ENCODE measurements at regions not wholly inside any gene's neighbourhood (a gene's known extent, or its start where the extent isn't known, plus 50 kb on each side); places are given as distances from the start of the nearest gene placed in this dataset.
A peak's percentile ranks its signal among the peaks of the same experiment; 100 is the strongest.

- peak in 1 of 2 donors; percentile 25 for DNase-seq (ENCODE audit: low read depth in 2 of 2)
- H3K79me2 ChIP-seq (ENCODE audit: control insufficient read depth, insufficient read depth, low read length) = no peaks in the 10 kb centered on the region
- H3K9me3 ChIP-seq (ENCODE audit: control insufficient read depth, insufficient read depth, low read depth, low read length) = no peaks in the 10 kb centered on the region
- no peak overlapping the region for H3K4me3 ChIP-seq (replicated peaks in 1 of 4; ENCODE audit: control extremely low read depth in 1 of 4, insufficient read depth in 1 of 4, low read depth in 3 of 4, low read length in 4 of 4)
- TF ChIP-seq, protein P1, sequence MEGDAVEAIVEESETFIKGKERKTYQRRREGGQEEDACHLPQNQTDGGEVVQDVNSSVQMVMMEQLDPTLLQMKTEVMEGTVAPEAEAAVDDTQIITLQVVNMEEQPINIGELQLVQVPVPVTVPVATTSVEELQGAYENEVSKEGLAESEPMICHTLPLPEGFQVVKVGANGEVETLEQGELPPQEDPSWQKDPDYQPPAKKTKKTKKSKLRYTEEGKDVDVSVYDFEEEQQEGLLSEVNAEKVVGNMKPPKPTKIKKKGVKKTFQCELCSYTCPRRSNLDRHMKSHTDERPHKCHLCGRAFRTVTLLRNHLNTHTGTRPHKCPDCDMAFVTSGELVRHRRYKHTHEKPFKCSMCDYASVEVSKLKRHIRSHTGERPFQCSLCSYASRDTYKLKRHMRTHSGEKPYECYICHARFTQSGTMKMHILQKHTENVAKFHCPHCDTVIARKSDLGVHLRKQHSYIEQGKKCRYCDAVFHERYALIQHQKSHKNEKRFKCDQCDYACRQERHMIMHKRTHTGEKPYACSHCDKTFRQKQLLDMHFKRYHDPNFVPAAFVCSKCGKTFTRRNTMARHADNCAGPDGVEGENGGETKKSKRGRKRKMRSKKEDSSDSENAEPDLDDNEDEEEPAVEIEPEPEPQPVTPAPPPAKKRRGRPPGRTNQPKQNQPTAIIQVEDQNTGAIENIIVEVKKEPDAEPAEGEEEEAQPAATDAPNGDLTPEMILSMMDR (conservative IDR thresholded peaks at IDR 0.05 in 1 of 2, IDR thresholded peaks at IDR 0.05 in 1 of 2; ENCODE audit: low read depth in 1 of 2, low read length in 2 of 2) = no peak
- H3K27me3 ChIP-seq (ENCODE audit: control insufficient read depth, insufficient read depth, low read length) = no peaks in the 10 kb centered on the region
- H3K36me3 ChIP-seq (ENCODE audit: control insufficient read depth, insufficient read depth, low read length) = no peaks in the 10 kb centered on the region
- H4K20me1 ChIP-seq (ENCODE audit: control insufficient read depth, extremely low read depth, insufficient read depth, low read length) = no peaks in the 10 kb centered on the region
- H3K4me1 ChIP-seq (ENCODE audit: control insufficient read depth, extremely low read depth, insufficient read depth, low read length) = no peaks in the 10 kb centered on the region
- no peak overlapping the region for H2AFZ ChIP-seq (ENCODE audit: low read length)
- H3K4me2 ChIP-seq (ENCODE audit: extremely low read depth, insufficient read depth, low read length) = no peak overlapping the region
- H3K27ac ChIP-seq (ENCODE audit: insufficient read depth, low read length) = no peak overlapping the region
- H3K9ac ChIP-seq (ENCODE audit: insufficient read depth, low read length) = no peak overlapping the region
Observed at GRCh38 chr18:33805592-33805991, 227.6 kb downstream of the ASXL3 start.

DNA sequence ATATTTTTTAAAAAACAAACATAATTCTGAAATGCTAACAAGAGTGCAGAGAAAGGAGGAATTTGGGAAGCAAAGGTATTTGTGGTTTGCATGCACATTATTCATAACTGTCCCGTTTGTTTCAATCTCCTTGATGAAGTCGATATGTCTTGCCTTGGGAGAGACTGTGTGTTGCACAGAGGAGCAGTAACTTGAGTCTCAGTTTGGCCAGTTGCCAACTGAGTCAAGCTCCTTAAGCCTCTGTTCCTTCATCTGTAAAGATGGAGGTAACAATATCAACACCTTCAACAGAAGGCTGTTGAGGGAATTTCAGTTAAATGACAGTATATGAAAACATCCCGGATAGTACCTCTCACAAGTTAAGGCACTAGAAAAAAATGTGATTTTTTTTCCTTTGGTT is 226.2 kb downstream of the ASXL3 start:
- Histone ChIP-seq H3K36me3 (ENCODE audit: control insufficient read depth, insufficient read depth, low read length) (no peaks in the 10 kb centered on the region), H3K27me3 (ENCODE audit: control insufficient read depth, insufficient read depth, low read length) (no peaks in the 10 kb centered on the region), H4K20me1 (ENCODE audit: control insufficient read depth, extremely low read depth, insufficient read depth, low read length) (no peaks in the 10 kb centered on the region), H2AFZ (ENCODE audit: low read length) (no peak overlapping the region), H3K79me2 (ENCODE audit: control insufficient read depth, insufficient read depth, low read length) (no peaks in the 10 kb centered on the region), H3K4me3 (replicated peaks in 1 of 4; ENCODE audit: control extremely low read depth in 1 of 4, insufficient read depth in 1 of 4, low read depth in 3 of 4, low read length in 4 of 4) (no peak overlapping the region), H3K9me3 (ENCODE audit: control insufficient read depth, insufficient read depth, low read depth, low read length) (no peaks in the 10 kb centered on the region), H3K27ac (ENCODE audit: insufficient read depth, low read length) (no peak overlapping the region), H3K4me1 (ENCODE audit: control insufficient read depth, extremely low read depth, insufficient read depth, low read length) (no peaks in the 10 kb centered on the region), H3K9ac (ENCODE audit: insufficient read depth, low read length) (no peak overlapping the region), H3K4me2 (ENCODE audit: extremely low read depth, insufficient read depth, low read length) (no peak overlapping the region)
- no peak for TF ChIP-seq EZH2 (IDR thresholded peaks at IDR 0.05; ENCODE audit: low read length, missing control alignments)
- TF ChIP-seq, protein P1 (conservative IDR thresholded peaks at IDR 0.05 in 1 of 2, IDR thresholded peaks at IDR 0.05 in 1 of 2; ENCODE audit: low read depth in 1 of 2, low read length in 2 of 2) = no peak
- peak; percentile 76 to 78 for DNase-seq (ENCODE audit: low read depth in 2 of 2)

DNA sequence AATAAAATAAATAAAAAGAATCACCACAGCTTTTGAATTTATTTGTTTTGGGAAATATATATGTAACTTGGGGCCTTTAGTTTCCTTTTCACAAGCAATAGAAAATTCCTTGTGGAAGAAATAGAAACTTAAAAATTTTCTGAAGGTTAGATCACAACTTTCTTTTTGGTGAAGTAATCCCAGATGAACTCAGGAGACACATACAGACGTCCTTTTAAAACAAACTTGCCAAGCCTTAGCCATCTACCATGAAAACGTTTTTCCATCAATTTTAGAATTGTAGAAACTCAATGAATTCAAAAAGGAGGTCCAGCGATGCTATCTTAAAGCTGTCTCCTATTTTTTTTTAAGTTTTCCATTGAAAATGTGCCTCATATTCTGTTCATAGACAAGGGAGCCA is 225.6 kb downstream of the ASXL3 start:
- Histone ChIP-seq H2AFZ (ENCODE audit: low read length) (no peak overlapping the region), H3K9ac (ENCODE audit: insufficient read depth, low read length) (no peak overlapping the region), H3K9me3 (ENCODE audit: control insufficient read depth, insufficient read depth, low read depth, low read length) (no peaks in the 10 kb centered on the region), H3K4me2 (ENCODE audit: extremely low read depth, insufficient read depth, low read length) (no peak overlapping the region), H4K20me1 (ENCODE audit: control insufficient read depth, extremely low read depth, insufficient read depth, low read length) (no peaks in the 10 kb centered on the region), H3K36me3 (ENCODE audit: control insufficient read depth, insufficient read depth, low read length) (no peaks in the 10 kb centered on the region), H3K27ac (ENCODE audit: insufficient read depth, low read length) (no peak overlapping the region), H3K79me2 (ENCODE audit: control insufficient read depth, insufficient read depth, low read length) (no peaks in the 10 kb centered on the region), H3K4me1 (ENCODE audit: control insufficient read depth, extremely low read depth, insufficient read depth, low read length) (no peaks in the 10 kb centered on the region), H3K27me3 (ENCODE audit: control insufficient read depth, insufficient read depth, low read length) (no peaks in the 10 kb centered on the region), H3K4me3 (replicated peaks in 1 of 4; ENCODE audit: control extremely low read depth in 1 of 4, insufficient read depth in 1 of 4, low read depth in 3 of 4, low read length in 4 of 4) (no peak overlapping the region)
- TF ChIP-seq, protein P1 (conservative IDR thresholded peaks at IDR 0.05 in 1 of 2, IDR thresholded peaks at IDR 0.05 in 1 of 2; ENCODE audit: low read depth in 1 of 2, low read length in 2 of 2) = no peak
- TF ChIP-seq EZH2 (IDR thresholded peaks at IDR 0.05; ENCODE audit: low read length, missing control alignments) = no peak
- peak; percentile 14 to 33 for DNase-seq (ENCODE audit: low read depth in 2 of 2)
